ENCODE measurements at regions not wholly inside any gene's neighbourhood (a gene's known extent, or its start where the extent isn't known, plus 50 kb on each side); places are given as distances from the start of the nearest gene placed in this dataset.

- in situ Hi-C loops (cut with MboI; ENCODE audit: low sequenced_read_pairs in 4 of 4) = no loop called here
- TF ChIP-seq POLR2A (IDR thresholded peaks at IDR 0.05) (no peak), CTCF (IDR thresholded peaks at IDR 0.05 in 4 of 5, conservative IDR thresholded peaks at IDR 0.05 in 1 of 5) (no peak)
- DNase-seq (no peak), ATAC-seq (no peak)
- Histone ChIP-seq H3K27ac (no peak overlapping the region), H3K4me1 (no peaks in the 10 kb centered on the region), H3K9me3 (no peaks in the 10 kb centered on the region), H3K4me3 (no peak overlapping the region), H3K27me3 (no peaks in the 10 kb centered on the region), H3K36me3 (no peaks in the 10 kb centered on the region)
- intact Hi-C loops (cut with DNase I; ENCODE audit: low total_unique reads) = no loop called here
These were observed 494.3 kb downstream of the EPHA4 start for GRCh38 chr2:221077799-221078198.

DNA sequence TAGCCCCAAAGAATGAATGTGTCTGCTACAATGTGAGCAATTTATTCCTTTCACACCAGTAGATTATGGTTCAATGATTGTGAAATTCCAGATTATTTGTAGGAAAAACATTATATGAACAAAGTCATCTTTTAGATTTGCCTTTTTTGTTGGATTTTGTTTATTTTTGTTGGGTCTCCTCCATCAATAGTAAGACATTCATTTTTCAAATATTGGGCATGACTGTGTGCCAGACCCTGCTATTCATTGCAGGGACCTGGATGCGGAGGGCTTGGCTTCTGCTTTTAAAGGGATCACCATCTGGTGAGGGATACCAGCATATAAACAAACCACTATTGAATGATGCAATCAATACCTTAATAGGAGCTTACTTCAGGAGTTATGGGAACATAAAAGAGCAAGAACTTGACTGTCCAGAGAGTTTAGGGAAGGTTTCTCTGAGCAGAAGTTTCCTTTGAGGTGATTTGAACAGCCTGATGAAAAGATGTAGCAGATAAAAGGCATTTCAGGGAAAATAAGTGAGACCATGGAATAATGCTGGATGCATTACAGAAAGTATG is 486.7 kb downstream of the EPHA4 start:
- Histone ChIP-seq H3K36me3 (no peaks in the 10 kb centered on the region), H3K9me3 (no peaks in the 10 kb centered on the region), H3K27ac (no peak overlapping the region), H3K4me1 (no peaks in the 10 kb centered on the region), H3K4me3 (no peak overlapping the region), H3K27me3 (no peaks in the 10 kb centered on the region)
- no peak for ATAC-seq
- TF ChIP-seq POLR2A (IDR thresholded peaks at IDR 0.05) (no peak), CTCF (IDR thresholded peaks at IDR 0.05 in 4 of 5, conservative IDR thresholded peaks at IDR 0.05 in 1 of 5) (no peak)
- intact Hi-C loops (cut with DNase I; ENCODE audit: low total_unique reads) = no loop called here
- in situ Hi-C loops (cut with MboI; ENCODE audit: low sequenced_read_pairs in 4 of 4) = no loop called here
- no peak for DNase-seq

GRCh38 chr2:221085936-221086335 is 486.2 kb downstream of the EPHA4 start:
- H3K27ac ChIP-seq = no peak overlapping the region
- no peaks in the 10 kb centered on the region for H3K36me3 ChIP-seq
- H3K4me3 ChIP-seq = no peak overlapping the region
- no peak for DNase-seq
- ATAC-seq = no peak
- H3K27me3 ChIP-seq = no peaks in the 10 kb centered on the region
- H3K9me3 ChIP-seq = no peaks in the 10 kb centered on the region
- TF ChIP-seq CTCF (IDR thresholded peaks at IDR 0.05 in 4 of 5, conservative IDR thresholded peaks at IDR 0.05 in 1 of 5) (no peak), POLR2A (IDR thresholded peaks at IDR 0.05) (no peak)
- no peaks in the 10 kb centered on the region for H3K4me1 ChIP-seq
- in situ Hi-C loops (cut with MboI; ENCODE audit: low sequenced_read_pairs in 4 of 4) = no loop called here
- intact Hi-C loops (cut with DNase I; ENCODE audit: low total_unique reads) = no loop called here

DNA sequence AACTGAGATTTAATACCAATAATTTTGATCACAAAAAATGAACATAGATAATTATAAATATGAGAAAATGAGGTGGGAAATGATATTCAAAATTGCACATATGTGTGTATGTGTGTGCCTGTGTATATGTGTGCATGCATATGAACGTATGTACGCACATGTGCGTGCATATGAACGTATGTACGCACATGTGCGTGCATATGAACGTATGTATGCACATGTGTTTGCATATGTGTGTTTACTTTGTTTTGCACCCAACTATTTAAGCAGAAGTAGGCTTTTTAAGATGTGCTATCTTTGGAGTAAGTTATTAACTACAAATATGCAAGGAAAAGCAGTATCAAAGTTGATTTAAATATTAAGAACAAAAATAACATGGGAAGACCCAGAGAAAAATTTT is 484.3 kb downstream of the EPHA4 start:
- DNase-seq (no peak), ATAC-seq (no peak)
- Histone ChIP-seq H3K27ac (no peak overlapping the region), H3K27me3 (no peaks in the 10 kb centered on the region), H3K4me3 (no peak overlapping the region), H3K4me1 (no peaks in the 10 kb centered on the region), H3K36me3 (no peaks in the 10 kb centered on the region), H3K9me3 (no peaks in the 10 kb centered on the region)
- intact Hi-C loops (cut with DNase I; ENCODE audit: low total_unique reads) (no loop called here), in situ Hi-C loops (cut with MboI; ENCODE audit: low sequenced_read_pairs in 4 of 4) (no loop called here)
- TF ChIP-seq POLR2A (IDR thresholded peaks at IDR 0.05) (no peak), CTCF (IDR thresholded peaks at IDR 0.05 in 4 of 5, conservative IDR thresholded peaks at IDR 0.05 in 1 of 5) (no peak)

GRCh38 chr2:221088506-221088905 is 483.6 kb downstream of the EPHA4 start:
- Histone ChIP-seq H3K4me1 (no peaks in the 10 kb centered on the region), H3K27ac (no peak overlapping the region), H3K36me3 (no peaks in the 10 kb centered on the region), H3K9me3 (no peaks in the 10 kb centered on the region), H3K4me3 (no peak overlapping the region), H3K27me3 (no peaks in the 10 kb centered on the region)
- DNase-seq = no peak
- in situ Hi-C loops (cut with MboI; ENCODE audit: low sequenced_read_pairs in 4 of 4) (no loop called here), intact Hi-C loops (cut with DNase I; ENCODE audit: low total_unique reads) (no loop called here)
- no peak for ATAC-seq
- no peak for TF ChIP-seq CTCF (IDR thresholded peaks at IDR 0.05 in 4 of 5, conservative IDR thresholded peaks at IDR 0.05 in 1 of 5)
- no peak for TF ChIP-seq POLR2A (IDR thresholded peaks at IDR 0.05)

All from gastrocnemius medialis (tissue), 4 donors.